HG02610 (cell line): ENCODE measurements at regions not wholly inside any gene's neighbourhood (a gene's known extent, or its start where the extent isn't known, plus 50 kb on each side); places are given as distances from the start of the nearest gene placed in this dataset.

Experiments used
- ATAC-seq: cut with Tn5 transposase; IDR thresholded peaks from one replicate; pipeline ENCODE4 v1.9.1; 2021; ENCODE audit warnings: mild to moderate bottlenecking, moderate library complexity; ENCODE audit not compliant: unreplicated experiment

- ATAC-seq: no peak
Observed at GRCh38 chr3:64357481-64357880, 132.2 kb upstream of the PRICKLE2 start.

DNA sequence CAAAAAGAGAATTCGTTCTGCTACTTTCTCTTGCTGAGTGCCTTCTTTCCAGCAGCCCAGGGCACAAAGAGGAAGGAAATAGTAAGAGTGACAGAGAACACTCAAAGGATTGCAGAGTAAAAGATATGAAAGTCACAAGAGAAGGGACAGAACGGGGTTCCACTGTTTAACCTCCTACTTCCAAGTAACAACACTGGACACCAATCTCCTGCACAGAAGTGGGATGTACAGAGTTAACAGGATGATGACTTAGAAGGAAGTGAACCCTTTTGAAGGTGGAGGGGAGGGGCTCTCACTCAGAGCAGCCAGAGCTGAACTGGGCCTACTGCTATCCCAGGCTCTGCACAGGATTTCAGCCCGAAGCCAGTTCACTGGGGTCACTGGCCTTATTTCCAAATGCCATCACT, 130.1 kb upstream of the PRICKLE2 start:
- peak; percentile 46 for ATAC-seq

GRCh38 chr3:64354956-64355355, 129.7 kb upstream of the PRICKLE2 start:
- ATAC-seq: no peak

DNA sequence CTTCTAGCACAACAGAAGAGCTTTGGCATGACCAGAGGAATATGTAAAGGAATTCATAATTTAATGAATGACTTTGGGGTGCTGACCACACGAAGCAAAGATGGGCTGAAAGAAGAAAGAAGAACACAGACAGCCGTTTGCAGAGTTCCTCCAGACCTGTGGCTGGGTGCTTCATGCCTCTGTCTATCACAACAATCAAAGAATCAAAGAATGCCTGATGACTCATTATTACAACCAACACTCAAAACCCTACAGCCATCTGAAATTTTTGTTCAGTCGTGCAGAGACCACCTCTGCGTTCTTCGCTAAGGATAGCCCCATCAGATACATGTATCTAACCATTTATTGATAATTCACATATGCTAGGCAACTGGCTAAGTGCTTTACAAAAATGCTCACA, 129.0 kb upstream of the PRICKLE2 start:
- no peak for ATAC-seq

GRCh38 chr3:64353226-64353625, 128.0 kb upstream of the PRICKLE2 start:
- no peak for ATAC-seq

DNA sequence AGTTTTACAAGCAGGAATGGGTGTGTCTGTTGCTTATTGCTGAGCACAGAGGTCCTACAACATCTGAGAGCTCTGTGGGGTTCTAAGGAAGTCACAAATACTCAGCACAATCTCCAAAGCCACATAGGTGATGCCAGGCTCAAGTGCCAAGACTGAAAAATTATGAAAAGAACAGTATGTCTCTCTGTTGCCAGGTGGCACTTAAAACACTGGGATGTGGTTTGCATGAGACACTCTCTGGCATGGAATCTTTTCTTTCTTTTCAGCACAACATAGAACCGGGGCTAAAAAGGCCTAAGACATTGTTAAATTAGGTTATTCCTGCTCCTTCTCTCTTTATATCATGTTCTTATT, 127.3 kb upstream of the PRICKLE2 start:
- no peak for ATAC-seq

GRCh38 chr3:64351713-64352638, 126.7 kb upstream of the PRICKLE2 start:
- ATAC-seq: no peak

DNA sequence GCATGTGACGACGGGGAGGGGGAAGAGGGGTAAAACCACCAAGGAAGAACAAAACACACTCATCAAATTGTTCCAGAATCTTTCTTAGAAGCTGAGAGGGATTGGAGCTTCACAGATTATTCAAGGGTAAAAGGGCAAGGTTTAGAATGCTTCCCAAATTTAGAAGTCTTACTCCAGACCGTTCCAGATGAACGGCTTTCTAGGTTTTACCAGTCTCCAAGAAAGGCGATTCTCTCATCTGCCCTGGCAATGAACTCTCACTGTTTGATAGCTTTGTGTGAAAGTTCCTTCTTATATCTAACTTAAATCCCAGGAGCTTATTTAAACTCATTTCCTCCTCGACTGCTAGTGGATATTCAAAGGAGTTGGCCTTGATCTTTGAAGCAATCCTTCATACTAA, 124.3 kb upstream of the PRICKLE2 start:
- no peak for ATAC-seq

DNA sequence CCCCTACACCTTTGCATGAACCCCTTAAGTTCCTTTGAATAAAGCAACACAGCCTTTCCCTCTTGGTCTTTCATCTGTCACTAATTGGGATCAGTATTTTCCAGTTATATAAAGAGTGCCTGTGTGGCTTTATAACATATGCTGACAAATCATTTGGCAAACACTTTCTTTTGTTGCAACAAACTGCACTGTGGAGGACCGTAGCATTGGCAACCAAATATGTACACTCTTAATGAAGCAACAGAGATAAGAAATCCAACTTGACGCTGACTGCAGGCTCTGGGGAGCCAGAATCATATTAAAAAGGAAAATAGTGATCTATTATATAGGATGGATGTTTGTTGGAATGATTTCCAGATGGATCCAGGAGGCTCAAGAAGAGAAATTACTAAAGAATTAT, 120.1 kb upstream of the PRICKLE2 start:
- no peak for ATAC-seq

GRCh38 chr3:64344721-64345207, 119.5 kb upstream of the PRICKLE2 start:
- ATAC-seq: no peak

- ATAC-seq: no peak
Observed at GRCh38 chr3:64343689-64344430, 118.6 kb upstream of the PRICKLE2 start.

GRCh38 chr3:64342940-64343688, 117.8 kb upstream of the PRICKLE2 start:
- no peak for ATAC-seq

GRCh38 chr3:64341296-64341695, 116.0 kb upstream of the PRICKLE2 start:
- ATAC-seq: no peak

DNA sequence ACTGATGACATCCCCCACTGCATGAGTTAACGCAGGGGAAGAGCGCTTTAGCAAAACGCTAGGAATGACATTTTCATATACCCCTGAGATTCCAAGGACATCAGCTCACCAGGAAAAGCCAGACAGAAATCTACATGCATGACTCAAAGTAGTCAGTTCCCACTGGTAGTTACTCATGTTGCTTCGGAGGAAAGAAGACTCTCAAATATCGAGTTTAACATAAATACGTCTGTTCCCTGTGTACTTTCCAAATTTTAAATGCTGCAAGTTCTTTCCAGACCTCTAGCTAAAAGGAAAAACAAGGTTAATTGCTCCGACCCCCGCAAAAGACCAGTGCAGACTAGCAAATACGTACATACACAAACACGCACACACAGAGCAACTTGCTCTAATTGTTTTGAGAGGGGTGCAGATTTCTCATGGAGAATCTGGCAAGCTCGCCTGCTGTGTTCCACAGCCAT, 115.4 kb upstream of the PRICKLE2 start:
- ATAC-seq: no peak

DNA sequence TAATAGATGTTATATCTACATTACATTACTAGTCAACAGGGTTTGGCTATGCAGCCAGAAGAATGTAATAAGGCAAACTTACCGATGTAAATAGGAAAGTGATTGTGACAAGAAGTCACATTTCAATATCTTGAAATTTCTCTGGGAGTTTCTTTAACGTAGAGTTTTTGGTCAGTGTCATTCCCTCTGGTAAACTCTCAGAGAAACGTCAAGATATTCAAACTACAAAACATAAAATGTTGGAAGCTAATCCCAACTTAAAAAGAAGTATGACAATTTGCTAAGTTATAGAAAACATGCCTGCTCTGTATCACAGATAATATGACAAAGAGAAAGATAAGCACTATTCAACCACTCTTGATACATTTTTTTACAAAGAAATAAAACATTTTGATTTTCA, 111.2 kb upstream of the PRICKLE2 start:
- no peak for ATAC-seq

DNA sequence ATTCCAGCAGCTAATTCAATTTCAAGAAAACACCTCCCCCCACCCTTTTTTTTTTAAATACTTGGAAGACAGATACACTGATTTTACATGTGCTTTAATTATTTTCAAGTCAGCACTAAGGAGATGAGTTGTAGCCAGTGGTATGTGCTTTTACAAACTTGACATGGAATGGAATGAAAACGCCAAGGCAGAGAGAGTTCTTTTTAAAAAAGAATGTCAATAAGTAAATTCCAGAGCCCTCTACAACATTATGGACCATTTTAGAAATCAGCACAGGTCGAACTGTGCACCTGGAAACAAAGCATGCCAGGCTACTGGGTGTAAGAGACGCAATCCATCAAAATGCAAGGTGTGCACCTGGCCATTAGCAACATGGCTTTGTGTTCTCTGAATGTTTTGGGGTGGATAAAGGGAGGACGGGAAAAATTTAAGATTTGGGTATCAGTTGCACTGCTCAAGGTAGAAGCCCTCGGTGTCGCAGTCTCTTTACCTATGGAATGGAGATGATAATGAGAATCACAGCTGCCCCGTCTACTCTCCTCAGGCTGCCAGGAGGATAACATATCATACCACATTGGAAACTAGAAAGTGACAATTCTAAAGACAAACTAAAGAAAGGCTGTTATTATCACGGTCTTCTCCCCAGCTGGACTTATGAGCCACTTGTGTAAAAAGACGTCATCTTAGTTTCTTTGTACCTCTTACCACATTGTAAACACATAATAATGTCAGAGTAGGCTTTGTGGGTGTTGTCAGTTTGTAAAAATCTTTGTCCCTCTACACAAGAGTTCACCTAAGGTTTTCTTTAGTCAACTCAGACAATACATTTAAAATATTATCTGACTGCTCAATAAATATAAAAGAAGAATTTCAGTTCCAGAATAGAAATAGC, 107.4 kb upstream of the PRICKLE2 start:
- no peak for ATAC-seq

DNA sequence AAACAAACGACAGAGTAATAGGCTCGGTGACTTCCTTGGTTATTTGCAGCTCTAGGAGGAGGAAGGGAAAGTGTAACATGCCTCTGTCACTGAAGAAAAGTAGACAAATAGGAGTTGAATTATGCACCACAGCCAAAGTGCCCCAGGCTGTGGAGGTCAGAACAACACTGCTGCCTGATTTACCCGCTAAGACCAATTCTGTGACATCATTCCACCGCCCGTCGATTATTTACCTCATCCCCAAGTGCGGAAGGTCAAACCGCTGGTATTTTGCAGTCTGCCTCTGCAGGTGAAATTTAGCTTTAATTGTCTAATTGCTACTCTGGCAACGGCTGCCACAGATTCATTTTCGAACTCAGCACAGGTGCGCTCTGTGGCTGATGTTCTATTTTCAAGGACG, 106.3 kb upstream of the PRICKLE2 start:
- ATAC-seq: no peak

DNA sequence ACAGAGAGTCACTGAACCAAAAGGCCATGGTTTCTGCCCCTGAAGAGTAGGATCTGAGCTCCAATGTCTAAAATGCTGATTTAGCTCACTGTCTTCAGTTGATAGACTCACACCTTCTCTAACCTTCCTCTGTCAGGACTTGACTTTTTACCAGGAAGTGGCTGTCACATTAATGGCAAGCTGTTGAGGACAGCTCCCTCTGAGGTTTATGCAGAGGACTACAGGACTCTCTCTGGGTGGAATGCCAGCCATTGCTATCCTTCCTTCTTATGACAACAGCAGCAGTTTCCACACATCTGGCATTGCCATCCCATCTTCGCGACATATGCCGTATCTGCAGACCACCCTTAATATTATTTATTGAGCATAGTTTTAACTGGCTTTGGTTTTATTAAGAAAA, 103.8 kb upstream of the PRICKLE2 start:
- no peak for ATAC-seq

- ATAC-seq: no peak
Observed at GRCh38 chr3:64327100-64327804, 102.0 kb upstream of the PRICKLE2 start.

DNA sequence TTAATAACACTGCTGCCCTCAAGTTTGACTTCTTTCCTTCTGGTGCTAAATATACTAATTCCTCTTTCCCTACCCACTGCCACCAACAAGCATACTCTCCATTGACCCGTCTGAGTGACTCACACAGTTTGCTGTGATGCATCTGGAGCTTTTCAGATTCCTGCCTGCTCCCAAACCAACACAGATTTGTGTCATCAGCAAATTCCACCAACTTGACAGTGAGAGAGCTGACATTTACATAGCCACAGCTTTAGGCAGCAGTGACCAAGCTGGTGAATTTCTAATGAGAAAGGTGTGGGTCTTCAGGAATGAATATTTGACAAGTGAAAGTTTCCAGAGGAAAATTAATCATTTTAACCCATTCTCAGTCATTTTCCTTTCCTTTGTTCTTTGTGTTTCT, 96.5 kb upstream of the PRICKLE2 start:
- ATAC-seq: no peak
